ENCODE measurements at regions not wholly inside any gene's neighbourhood (a gene's known extent, or its start where the extent isn't known, plus 50 kb on each side); places are given as distances from the start of the nearest gene placed in this dataset.

- TF ChIP-seq BCL11A (IDR thresholded peaks at IDR 0.05; ENCODE audit: low read depth in 2 of 2, low read length in 2 of 2), result no peak
- TF ChIP-seq RFX5 (IDR thresholded peaks at IDR 0.05; ENCODE audit: borderline replicate concordance, low read depth, low read length), result no peak
Observed at GRCh38 chr2:222039821-222040220, 259.0 kb downstream of the PAX3 start (continued).

Measured in H1 (cell line).